Karpas-422 (cell line): ENCODE measurements at regions not wholly inside any gene's neighbourhood (a gene's known extent, or its start where the extent isn't known, plus 50 kb on each side); places are given as distances from the start of the nearest gene placed in this dataset. TPM values are rescaled to one million over a fixed set of nuclear protein-coding genes. Genes with fewer than 3 reads are reported as not detected.

ENCODE experiments used
- DNase-seq: peaks from one replicate; pipeline ENCODE4 v3.0.0-alpha.2; 2015
- H2AFZ ChIP-seq: fragments of 200-600 bp; sonication (generic); 2 replicates; pipeline ENCODE4 v1.6.1; 2014; ENCODE audit warnings: antibody characterized with exemption, low read length, mixed read lengths
- H3K27ac ChIP-seq: fragments of 200-600 bp; sonication (generic); 2 replicates; pipeline ENCODE4 v1.5.1; 2014; ENCODE audit warnings: mild to moderate bottlenecking, low read length, moderate library complexity
- H3K27me3 ChIP-seq: fragments of 200-600 bp; sonication (generic); 2 replicates; pipeline ENCODE4 v1.6.1; 2014; ENCODE audit warnings: low read length, mixed read lengths
- H3K36me3 ChIP-seq: fragments of 200-600 bp; sonication (generic); 2 replicates; pipeline ENCODE4 v1.6.1; 2014; ENCODE audit warnings: low read length, mixed read lengths; ENCODE audit not compliant: insufficient read depth
- H3K4me1 ChIP-seq: fragments of 200-600 bp; sonication (generic); 2 replicates; pipeline ENCODE4 v1.6.1; 2014; ENCODE audit warnings: mild to moderate bottlenecking, low read length, mixed read lengths
- H3K4me2 ChIP-seq: fragments of 200-600 bp; sonication (generic); 2 replicates; pipeline ENCODE4 v1.6.1; 2014; ENCODE audit warnings: low read length, low read depth, mild to moderate bottlenecking; ENCODE audit not compliant: poor library complexity, severe bottlenecking
- H3K4me3 ChIP-seq: fragments of 200-600 bp; sonication (generic); 2 replicates; pipeline ENCODE4 v1.5.1; 2014; ENCODE audit warnings: mild to moderate bottlenecking, antibody characterized with exemption, low read length, mixed read lengths
- H3K79me2 ChIP-seq: fragments of 200-600 bp; sonication (generic); 2 replicates; pipeline ENCODE4 v1.6.1; 2014; ENCODE audit warnings: mild to moderate bottlenecking, low read length, mixed read lengths
- H3K9ac ChIP-seq: fragments of 200-600 bp; sonication (generic); 2 replicates; pipeline ENCODE4 v1.6.0; 2014; ENCODE audit warnings: low read length
- H3K9me2 ChIP-seq: fragments of 200-600 bp; sonication (generic), shearing (Covaris generic); replicated peaks from 2 replicates; pipeline ENCODE4 v1.6.0; 2014; ENCODE audit warnings: mild to moderate bottlenecking, low read length, moderate library complexity; ENCODE audit not compliant: insufficient read depth
- H3K9me3 ChIP-seq: fragments of 300-700, 200-600 bp; sonication (generic); 2 replicates; pipeline ENCODE4 v1.6.1; 2014; ENCODE audit warnings: low read length, mixed read lengths
- H4K20me1 ChIP-seq: fragments of 200-600 bp; sonication (generic); 2 replicates; pipeline ENCODE4 v1.6.1; 2014; ENCODE audit warnings: mild to moderate bottlenecking, antibody characterized with exemption, low read length, low read depth; ENCODE audit not compliant: insufficient read depth
- small RNA-seq: library from RNA; depleted of rRNA; stranded (forward); fragments of <200 nt; gene quantifications from one replicate; pipeline ENCODE3, GENCODE V24; 2014

- no peaks in the 10 kb centered on the region for H3K9me2 ChIP-seq
- no peak overlapping the region for H3K4me3 ChIP-seq
- H4K20me1 ChIP-seq = no peaks in the 10 kb centered on the region
- H3K9me3 ChIP-seq = no peaks in the 10 kb centered on the region
- H2AFZ ChIP-seq = no peak overlapping the region
- peak; percentile 96 for DNase-seq
- no peaks in the 10 kb centered on the region for H3K79me2 ChIP-seq
- H3K4me2 ChIP-seq = no peak overlapping the region
- peaks cover 2% of the 10 kb centered on the region; the same call in 1 of the 2 replicates for H3K4me1 ChIP-seq
- no peak overlapping the region for H3K27ac ChIP-seq
- H3K9ac ChIP-seq = no peak overlapping the region
- 0 out of 2 replicates have a peak, but pooled peaks cover 2% of the 10 kb centered on the region for H3K27me3 ChIP-seq
- no peaks in the 10 kb centered on the region for H3K36me3 ChIP-seq
These were observed 53.7 kb upstream of the MBIP start for GRCh38 chr14:36373982-36374673.

Small RNA genes in the stretch of these regions (small RNA-seq; reads per million reads assigned to genes)
- not detected for gene RNU7-93P
